Kidney (tissue), 13 donors: ENCODE measurements at regions not wholly inside any gene's neighbourhood (a gene's known extent, or its start where the extent isn't known, plus 50 kb on each side); places are given as distances from the start of the nearest gene placed in this dataset.

Experiments
- DNase-seq, 5 donors: peaks; one replicate each; pipeline ENCODE4 v3.0.0-alpha.2; 2013 to 2020
- FAIRE-seq: peaks from 2 replicates; lab custom pipeline; 2012; peaks lifted over from hg19 to GRCh38; lab: Jason Lieb, UNC
- H3K27ac ChIP-seq, 2 donors: one replicate each; pipeline ENCODE4 v1.7.0; 2013; ENCODE audit warnings: low read depth in 2 of 2, low read length in 2 of 2, inconsistent platforms in 1 of 2
- H3K27me3 ChIP-seq: one replicate; pipeline ENCODE4 v1.7.1; 2013; ENCODE audit warnings: low read length, inconsistent platforms; ENCODE audit not compliant: control insufficient read depth, insufficient read depth
- H3K36me3 ChIP-seq, 3 donors: one replicate each; pipeline versions ENCODE4 v1.7.0 to v1.7.1; 2013; ENCODE audit warnings: low read length in 3 of 3, control low read depth in 1 of 3, inconsistent platforms in 1 of 3; ENCODE audit not compliant: insufficient read depth in 3 of 3, control insufficient read depth in 2 of 3
- H3K4me1 ChIP-seq, 3 donors: one replicate each; pipeline versions ENCODE4 v1.7.0 to v1.7.1; 2013; ENCODE audit warnings: low read length in 3 of 3, inconsistent platforms in 1 of 3, low read depth in 1 of 3; ENCODE audit not compliant: control insufficient read depth in 2 of 3, insufficient read depth in 2 of 3
- H3K4me3 ChIP-seq, 3 donors: one replicate each; pipeline versions ENCODE4 v1.7.0 to v1.8.1; 2013; ENCODE audit warnings: low read length in 3 of 3, control low read depth in 1 of 3, inconsistent platforms in 1 of 3
- H3K9ac ChIP-seq, 3 donors: one replicate each; pipeline versions ENCODE4 v1.7.0 to v1.7.1; 2013; ENCODE audit warnings: low read length in 3 of 3, control low read depth in 1 of 3, inconsistent platforms in 1 of 3
- H3K9me3 ChIP-seq, 3 donors: one replicate each; pipeline versions ENCODE4 v1.7.0 to v1.7.1; 2013; ENCODE audit warnings: low read length in 3 of 3, control low read depth in 1 of 3, inconsistent platforms in 1 of 3; ENCODE audit not compliant: control insufficient read depth in 2 of 3, insufficient read depth in 1 of 3
- intact Hi-C: fragments of 100-400 bp; cut with DNase I; formaldehyde crosslinking; loops from one replicate; pipeline ENCODE4 v1.11.1; 2022
- TF ChIP-seq, protein P1 (sequence below): IDR thresholded peaks from 3 replicates; pipeline ENCODE4 v1.5.1; 2012; ENCODE audit warnings: mild to moderate bottlenecking, moderate library complexity, borderline replicate concordance; ENCODE audit not compliant: insufficient read depth; ENCODE audit errors: extremely low read depth
- donor health status: control.
- donor health status: control.
- donor health status: control.
- donor health status: control.
- donor health status: control.
- donor health status: DM: yes; HTN: yes; CAD: no.
- donor health status: Normal renal cell carcinoma (clear cell type).

DNA sequence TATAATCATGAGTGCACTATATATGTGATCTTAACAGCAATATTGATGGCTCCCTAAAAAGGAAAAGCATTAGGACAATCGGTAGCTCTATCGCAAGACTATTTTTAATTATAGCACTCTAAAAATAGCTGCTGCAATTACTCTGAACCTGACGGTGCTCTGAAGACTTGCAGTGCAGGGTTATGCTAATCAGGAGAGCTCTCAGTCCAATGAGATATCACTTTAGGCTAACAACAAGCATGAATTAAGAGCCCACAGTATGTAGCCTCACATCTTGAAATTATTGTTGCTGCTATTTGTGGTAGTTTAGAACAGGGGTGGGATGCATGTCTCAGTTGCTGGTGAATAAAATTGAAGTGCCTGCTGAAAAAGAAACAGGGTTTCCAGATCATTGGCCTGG is 515.8 kb upstream of the AKR1E2 start:
- Histone ChIP-seq H3K9ac (no peak overlapping the region), H3K27me3 (no peaks in the 10 kb centered on the region), H3K27ac (no peak overlapping the region), H3K4me3 (no peak overlapping the region), H3K4me1 (no peaks in the 10 kb centered on the region), H3K36me3 (no peaks in the 10 kb centered on the region), H3K9me3 (no peaks in the 10 kb centered on the region)
- FAIRE-seq = no peak
- TF ChIP-seq, protein P1, sequence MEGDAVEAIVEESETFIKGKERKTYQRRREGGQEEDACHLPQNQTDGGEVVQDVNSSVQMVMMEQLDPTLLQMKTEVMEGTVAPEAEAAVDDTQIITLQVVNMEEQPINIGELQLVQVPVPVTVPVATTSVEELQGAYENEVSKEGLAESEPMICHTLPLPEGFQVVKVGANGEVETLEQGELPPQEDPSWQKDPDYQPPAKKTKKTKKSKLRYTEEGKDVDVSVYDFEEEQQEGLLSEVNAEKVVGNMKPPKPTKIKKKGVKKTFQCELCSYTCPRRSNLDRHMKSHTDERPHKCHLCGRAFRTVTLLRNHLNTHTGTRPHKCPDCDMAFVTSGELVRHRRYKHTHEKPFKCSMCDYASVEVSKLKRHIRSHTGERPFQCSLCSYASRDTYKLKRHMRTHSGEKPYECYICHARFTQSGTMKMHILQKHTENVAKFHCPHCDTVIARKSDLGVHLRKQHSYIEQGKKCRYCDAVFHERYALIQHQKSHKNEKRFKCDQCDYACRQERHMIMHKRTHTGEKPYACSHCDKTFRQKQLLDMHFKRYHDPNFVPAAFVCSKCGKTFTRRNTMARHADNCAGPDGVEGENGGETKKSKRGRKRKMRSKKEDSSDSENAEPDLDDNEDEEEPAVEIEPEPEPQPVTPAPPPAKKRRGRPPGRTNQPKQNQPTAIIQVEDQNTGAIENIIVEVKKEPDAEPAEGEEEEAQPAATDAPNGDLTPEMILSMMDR = no peak
- no peak for DNase-seq
- intact Hi-C loops = no loop called here

DNA sequence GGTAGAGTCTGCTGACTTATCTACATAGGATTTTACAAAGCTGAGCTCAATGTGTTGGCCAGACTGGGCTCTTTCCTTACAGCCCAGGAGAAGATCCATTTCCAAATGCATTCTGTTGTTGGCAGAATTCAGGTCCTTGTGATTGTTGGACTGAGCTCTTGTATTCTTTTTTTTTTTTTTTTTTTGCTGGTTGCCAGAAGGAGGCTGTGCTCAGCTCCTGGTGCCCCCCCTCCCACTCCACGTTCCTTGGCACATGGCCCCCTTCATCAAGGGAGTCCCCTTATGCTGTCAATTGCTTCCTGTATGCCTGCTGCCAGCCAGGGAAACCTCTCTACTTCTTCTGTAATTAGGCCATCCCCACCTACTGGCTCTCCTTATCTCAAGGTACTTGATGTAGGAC is 518.1 kb upstream of the AKR1E2 start:
- Histone ChIP-seq H3K27ac (no peak overlapping the region), H3K9me3 (no peaks in the 10 kb centered on the region), H3K4me1 (no peaks in the 10 kb centered on the region), H3K4me3 (no peak overlapping the region), H3K36me3 (no peaks in the 10 kb centered on the region), H3K9ac (no peak overlapping the region), H3K27me3 (no peaks in the 10 kb centered on the region)
- intact Hi-C loops = no loop called here
- no peak for FAIRE-seq
- TF ChIP-seq, protein P1 = no peak
- no peak for DNase-seq

DNA sequence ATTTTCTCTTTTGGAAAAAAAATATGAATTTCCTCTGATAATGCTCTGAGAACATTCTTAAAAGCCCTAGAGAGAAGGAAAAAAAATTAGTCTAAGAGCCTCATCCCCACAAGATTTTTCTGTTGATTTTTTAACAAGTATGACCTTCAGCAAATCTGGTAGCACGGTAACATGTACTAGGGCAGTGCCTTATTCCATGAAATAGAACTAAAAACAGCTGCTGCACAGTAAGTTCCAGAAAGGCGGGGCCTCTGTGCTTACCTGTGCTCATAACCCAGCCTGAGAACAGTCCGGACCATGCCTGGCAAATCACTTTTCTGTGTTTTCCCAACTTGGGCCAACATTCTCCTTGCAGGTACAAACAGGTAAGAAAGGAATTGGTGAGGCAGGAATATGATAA is 519.1 kb upstream of the AKR1E2 start:
- H3K4me3 ChIP-seq = no peak overlapping the region
- H3K36me3 ChIP-seq = no peaks in the 10 kb centered on the region
- DNase-seq (no peak), FAIRE-seq (no peak)
- H3K27me3 ChIP-seq = no peaks in the 10 kb centered on the region
- intact Hi-C loops = no loop called here
- H3K27ac ChIP-seq = peak overlapping the region in 1 of 2 donors; percentile 11
- no peaks in the 10 kb centered on the region for H3K9me3 ChIP-seq
- TF ChIP-seq, protein P1 = no peak
- no peaks in the 10 kb centered on the region for H3K4me1 ChIP-seq
- no peak overlapping the region for H3K9ac ChIP-seq

DNA sequence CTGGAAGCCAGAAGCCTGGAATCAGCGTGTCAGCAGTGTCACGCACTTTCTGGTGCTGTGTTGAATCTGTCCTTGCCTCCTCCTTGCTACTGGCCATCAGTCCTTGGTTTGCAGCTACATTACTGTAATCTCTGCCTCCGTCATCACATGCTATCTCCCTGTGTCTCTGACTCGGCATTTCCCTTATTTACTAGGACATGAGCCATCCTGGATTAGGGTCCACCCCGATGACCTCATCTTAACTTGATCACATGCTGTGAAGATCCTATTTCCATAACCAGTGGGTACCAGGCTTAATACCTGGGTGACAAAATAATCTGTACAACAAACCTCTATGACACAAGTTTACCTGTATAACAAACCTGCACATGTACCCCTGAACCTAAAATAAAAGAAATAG is 518.0 kb upstream of the KLF6 start:
- FAIRE-seq (no peak), DNase-seq (no peak)
- TF ChIP-seq, protein P1 = no peak
- intact Hi-C loops = no loop called here
- Histone ChIP-seq H3K27ac (no peak overlapping the region), H3K4me1 (no peaks in the 10 kb centered on the region), H3K36me3 (no peaks in the 10 kb centered on the region), H3K4me3 (no peak overlapping the region), H3K9me3 (no peaks in the 10 kb centered on the region), H3K27me3 (no peaks in the 10 kb centered on the region), H3K9ac (no peak overlapping the region)
